ENCODE measurements at regions not wholly inside any gene's neighbourhood (a gene's known extent, or its start where the extent isn't known, plus 50 kb on each side); places are given as distances from the start of the nearest gene placed in this dataset.

DNA sequence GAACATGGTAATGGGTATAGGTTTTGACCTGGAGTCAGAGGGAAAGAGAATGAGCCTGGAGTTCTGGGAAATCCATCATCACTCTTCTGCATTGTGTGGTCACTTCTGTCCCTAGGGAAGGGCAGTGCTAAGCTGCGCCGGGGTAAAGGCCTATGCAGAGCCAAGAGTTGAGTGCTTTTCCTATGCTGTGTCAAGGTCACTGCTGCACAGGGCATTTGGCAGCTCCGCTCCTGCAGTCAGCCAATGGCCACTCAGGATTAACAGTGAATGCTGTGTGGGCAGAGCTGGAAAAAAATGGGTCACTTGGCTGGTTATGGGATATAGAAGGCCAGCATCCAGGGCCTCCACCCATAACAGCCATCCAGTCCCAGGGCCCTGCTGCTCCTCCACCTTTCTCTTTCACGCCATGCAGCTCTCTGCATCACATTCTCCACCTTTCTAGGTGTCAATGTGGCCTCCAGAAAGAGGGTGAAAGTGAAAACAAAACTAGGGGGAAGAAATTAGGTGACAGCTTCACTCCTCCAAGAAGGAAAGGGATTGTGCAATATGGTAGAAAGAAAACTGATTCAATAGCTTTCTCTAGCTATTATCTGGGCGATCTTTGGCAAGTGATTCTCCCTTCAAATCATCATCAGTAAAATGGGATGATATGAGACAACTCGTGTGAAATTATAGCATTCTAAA, 279.3 kb upstream of the ANKRD55 start:
- TF ChIP-seq POLR2A (IDR thresholded peaks at IDR 0.05; ENCODE audit: low read length) (no peak), GATA1 (IDR thresholded peaks at IDR 0.05; ENCODE audit: low read depth, low read length) (no peak)

All from erythroblast (primary cell).